ENCODE measurements at regions not wholly inside any gene's neighbourhood (a gene's known extent, or its start where the extent isn't known, plus 50 kb on each side); places are given as distances from the start of the nearest gene placed in this dataset.

DNA sequence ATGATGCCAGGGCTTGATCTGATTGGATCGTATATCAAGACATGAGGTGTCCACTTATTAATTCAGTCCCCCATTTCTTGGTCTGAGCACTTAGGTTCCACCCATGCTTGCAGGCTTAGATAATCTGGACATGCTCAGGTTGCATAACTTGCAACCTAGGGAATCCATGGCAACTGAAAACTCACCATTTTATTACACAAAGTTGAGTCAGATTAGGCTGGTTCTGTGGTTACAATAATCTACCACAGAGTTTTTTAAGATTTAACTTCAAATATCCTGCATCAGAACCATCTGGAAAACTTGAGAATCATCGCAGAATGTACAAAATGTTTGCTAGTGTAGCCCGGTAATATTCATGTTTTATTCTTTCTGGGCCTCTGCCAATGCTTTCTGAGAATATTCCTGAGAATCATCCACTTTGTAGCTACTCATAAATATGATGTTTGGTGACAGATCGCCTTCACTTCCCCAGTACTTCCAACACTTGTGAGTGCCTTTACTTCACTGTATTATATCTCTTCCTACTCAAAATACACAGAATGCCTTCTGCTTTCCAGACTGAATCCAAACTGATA, 707.2 kb upstream of the ADAMTS5 start:
- no peak for DNase-seq

DNA sequence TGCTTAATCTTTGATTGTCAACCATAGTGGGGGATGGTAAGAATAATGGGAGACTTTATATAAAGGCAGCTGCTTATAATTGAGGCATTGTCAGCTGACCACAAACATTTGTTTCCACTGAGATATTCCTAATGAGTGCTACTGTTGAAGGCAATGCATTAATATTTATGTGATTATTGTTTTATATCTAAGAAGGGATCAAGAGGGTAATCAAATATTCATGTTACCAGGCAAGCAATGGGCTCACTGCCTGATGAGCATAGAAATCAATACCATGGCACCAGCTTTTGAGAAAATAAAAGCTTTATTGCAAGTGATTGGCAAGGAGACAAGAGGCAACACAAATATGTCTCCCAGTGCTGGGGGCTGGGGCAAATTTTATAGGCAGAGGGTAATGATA, 706.7 kb upstream of the ADAMTS5 start:
- no peak for DNase-seq

DNA sequence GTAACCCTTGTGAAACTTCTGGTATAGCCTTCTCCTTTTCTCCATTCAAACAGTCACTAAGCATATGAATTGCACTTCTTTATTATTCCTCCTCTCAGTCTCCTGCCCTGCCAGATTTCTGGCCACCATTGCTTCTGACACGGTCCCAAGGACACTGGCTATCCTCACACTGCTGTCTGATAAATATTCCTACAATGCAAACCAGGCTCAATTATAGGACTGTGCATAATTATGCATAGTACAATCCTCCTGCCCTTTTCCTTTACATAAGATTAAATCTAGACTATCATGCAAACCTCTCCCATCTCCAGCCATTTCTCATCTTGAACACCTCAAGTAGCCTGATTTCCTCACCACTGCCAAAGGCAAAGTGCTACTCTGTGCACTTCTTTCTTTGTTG, 704.3 kb upstream of the ADAMTS5 start:
- no peak for DNase-seq

DNA sequence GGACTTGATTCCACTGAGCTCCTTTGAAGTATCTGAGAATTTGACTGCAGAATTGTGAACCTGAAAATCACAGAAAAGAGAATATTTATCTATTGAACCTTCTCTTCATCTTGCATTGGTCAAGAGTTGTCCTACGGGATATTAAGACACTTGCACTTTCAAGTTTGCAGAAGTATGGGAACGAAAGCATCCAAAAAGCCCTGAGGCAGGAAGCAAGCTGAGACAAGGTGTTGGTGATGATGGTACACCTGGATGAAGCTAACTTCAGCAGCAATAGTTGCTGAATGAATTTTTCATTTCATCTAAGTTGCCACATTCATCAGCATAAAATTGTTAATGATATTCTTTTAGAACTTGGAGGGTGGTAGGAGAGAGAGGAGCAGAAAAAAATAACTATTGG, 686.6 kb upstream of the ADAMTS5 start:
- DNase-seq: no peak

DNA sequence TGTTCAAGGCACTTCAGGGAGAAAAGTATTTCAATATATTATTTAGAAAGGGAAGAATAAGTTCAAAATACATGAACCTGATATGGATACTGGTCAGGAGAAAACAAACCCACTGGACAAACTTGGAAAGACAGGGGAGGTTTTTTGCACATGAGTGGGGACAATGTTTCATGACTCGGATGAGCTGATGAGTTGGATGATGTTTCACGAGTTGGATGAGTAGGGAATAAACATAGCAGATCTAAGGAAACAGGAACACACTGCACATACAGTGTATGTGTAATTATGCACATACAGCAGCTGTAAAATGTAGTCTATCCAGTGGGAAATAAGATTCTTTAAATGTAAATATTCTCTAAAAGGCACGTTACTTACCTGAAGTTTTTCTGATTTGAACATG, 682.9 kb upstream of the ADAMTS5 start:
- no peak for DNase-seq

DNA sequence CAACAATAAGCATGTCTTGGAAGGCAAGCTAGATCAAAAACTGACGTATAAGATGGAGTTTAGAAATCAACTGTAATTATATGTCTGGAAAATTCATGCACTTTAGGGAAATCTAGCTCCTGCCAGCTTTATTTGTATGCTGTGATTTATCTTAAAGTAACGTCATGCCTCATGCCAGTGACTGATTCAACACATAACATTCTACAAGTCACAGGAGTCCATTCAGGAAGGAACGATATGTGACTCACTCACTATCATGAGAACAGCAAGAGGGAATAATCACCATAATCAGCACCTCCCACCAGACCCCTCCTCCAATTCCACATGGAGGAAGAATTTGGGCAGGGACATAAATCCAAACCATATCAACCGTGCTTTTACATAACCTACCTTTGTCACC, 682.4 kb upstream of the ADAMTS5 start:
- DNase-seq: no peak

DNA sequence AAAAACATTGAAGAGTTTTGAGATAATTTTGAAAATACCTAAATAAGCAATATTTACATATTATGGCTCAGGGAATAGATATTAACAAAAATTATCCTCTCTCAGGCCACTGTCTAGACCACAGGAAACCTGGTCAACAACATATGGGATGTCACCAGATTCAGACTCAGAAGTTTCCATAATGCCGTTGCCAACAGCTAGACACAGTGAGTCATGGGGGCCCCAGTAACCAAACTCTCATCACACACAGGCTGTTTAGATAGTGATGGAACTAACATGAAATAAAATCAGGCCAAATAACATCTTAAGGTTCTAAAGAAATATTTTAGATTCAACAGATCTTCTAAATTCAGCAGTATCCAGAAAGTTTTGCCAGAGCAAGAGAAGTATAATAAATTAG, 681.7 kb upstream of the ADAMTS5 start:
- no peak for DNase-seq

DNA sequence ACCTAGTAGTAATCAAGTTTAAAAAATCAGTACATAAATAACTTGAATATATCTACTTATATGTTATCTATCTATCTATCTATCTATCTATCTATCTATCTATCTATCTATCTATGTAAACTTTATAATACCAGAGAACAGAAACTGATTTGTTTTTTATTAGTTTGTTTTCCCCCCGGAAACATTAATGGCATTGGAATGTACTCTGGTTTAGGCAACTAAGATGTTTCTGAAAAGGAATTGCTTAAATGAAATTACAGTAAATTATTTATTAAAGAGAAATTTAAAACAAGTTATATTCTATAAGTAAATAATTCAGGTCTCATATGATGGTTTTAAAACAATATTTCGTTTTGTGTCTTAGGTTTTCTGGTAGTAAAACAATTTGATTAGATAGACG, 681.0 kb upstream of the ADAMTS5 start:
- no peak for DNase-seq

DNA sequence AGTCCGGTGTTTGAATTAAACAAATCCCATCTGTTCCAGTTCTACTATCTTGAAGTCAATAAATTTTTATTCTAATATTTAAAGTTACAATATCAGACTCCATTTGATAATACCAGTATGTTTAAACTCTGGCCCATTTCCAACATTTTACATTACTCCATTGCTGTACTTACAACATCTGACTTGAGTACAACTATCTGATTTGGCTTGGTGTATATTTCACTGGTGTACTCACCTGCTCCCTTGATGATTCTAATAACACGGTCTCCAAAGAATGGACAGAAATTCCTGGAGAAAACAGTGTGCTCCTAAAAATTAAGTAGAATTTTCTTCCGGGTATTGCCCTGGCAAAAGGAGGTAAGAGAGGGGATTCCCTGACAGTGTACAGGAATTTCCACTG, 680.5 kb upstream of the ADAMTS5 start:
- DNase-seq: no peak

DNA sequence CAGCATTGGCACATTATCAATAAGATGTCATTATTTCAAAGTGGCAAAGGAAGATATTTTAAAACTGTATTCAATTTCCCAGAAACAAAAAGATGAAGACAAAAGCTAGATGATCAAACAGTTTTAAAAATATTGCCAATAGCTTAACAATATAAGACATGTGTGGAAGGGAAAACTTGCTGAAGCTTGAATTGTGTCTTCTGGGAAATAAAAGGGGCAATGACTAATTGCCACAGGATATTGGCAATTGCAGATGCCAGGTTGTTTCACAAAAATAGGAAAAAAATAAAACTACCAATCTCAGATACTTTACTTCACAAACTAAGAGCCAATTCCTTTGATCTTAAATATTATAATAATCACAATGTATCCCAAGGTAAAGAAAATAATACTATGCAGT, 679.8 kb upstream of the ADAMTS5 start:
- no peak for DNase-seq

DNA sequence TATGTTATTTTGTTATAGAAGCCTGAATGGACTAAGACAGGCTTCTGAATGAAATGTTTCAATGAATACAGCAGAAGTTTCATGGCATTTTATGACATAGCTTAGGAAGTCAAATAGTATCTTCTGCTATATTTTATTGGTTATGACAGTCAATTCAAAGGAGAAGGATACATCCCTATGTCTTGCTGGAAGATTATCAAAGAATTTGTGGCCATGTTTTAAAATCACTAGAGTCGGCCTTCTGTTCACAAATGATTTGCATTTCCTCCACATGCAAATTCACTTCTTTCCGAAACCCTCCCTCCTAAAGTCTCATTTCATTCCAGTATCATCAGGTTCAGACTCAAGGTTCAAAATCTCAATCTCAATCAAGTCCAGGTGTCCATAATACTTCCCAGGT, 679.2 kb upstream of the ADAMTS5 start:
- DNase-seq: no peak

DNA sequence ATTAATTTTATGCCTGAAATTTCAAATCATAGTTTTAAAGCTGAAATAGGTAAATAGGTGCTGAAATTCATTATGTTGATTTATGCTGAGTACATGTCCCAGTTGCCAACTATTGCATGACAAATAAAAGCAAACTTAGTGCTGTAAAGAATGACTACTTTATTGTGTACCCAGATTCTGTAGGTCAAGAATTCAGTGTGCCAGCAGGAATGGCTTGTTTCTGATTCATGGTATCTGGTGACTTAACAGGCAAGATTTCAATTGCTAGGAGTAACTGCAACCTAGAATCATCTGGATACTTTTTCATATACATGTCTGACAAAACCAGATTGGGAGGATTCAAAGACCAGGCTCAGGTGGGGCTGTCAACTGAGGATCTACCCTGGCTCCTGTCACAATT, 678.4 kb upstream of the ADAMTS5 start:
- no peak for DNase-seq

DNA sequence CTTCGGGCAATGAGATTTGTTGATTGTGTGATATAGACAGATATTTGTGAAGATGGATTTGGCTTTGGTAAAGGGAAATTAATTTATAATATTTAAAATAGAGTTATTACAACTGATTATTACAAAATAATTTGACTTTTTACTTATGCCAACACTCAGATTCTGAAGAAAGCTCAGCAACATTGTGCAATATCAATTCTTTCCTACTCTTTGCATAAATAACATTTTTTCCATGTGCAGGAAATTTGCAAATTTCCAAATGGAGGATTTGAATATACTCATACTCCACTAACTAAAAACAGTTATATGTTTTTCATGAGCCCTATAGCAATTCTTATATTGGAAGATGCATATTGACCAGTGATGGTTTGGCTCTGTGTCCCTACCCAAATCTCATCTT, 676.4 kb upstream of the ADAMTS5 start:
- no peak for DNase-seq

DNA sequence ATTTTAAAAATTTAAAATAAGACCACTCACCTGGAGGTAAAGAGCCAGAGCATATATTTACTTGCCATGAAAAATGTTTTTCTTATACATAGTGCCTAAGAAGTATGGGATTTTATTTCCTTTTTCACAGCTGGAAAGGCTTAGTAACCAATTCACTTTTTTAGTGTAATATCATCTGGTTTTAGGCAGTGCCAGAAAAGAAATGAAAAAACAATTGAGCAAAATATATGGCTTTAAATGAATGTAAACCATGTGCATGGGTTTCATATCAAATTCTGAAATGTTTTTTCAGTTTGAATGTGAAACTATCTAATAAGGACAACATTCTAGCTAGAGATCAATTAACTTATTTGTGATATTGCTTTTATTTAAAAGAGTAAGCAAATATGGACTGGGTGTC, 672.4 kb upstream of the ADAMTS5 start:
- DNase-seq: no peak

DNA sequence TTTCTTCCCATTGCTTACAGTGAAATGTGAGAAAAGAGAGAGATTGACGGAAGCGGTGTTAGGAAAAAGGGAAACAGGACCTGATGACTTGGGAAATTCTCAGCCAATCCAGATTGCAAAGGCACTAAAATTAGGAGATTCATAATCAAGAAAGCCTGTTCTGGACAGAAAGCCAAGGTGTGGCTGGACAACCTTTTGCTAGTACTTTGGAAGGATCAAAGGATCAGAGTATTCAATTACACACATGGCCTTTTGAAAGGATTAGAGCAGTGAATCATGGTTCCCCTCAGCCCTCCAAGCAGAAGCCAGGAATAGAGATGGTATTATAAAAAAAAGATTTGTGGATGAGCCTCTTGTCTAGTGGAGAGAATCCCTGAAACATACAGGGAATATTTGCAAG, 669.8 kb upstream of the ADAMTS5 start:
- no peak for DNase-seq

DNA sequence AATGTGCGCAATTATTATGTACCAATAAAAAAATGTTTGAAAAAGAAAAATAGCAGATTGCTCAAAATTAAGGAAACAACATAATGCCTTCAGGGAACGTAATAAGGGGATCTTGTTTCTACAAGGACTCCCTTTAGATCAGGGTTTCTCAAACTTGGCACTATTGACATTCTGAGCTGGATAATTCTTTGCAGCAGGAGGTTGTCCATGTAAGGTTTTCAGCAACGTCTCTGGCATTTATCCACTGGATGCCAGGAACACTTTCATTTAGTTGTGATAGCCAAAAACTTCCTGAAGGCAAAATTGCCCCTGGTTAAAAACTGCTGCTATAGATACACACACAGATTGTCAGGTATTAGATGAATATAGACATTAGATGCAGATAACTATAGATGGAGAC, 666.7 kb upstream of the ADAMTS5 start:
- DNase-seq: no peak

DNA sequence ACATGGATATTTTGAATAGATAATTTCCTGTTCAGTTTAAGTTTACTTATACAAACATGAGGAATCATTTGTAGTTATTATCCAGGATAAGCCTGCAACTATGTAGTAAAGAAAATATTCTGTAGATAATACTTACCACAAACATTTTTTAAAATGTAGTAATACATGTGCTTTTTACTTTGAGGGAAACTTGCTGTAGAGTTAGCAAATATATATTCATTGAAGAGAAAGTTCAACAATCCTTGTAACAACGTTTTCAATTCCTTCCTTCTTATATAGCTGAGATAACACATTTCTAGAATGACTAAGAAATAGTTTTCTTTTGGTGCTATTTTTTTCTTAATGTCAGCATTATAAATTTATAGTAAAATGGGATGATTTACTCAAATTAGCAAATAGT, 664.6 kb upstream of the ADAMTS5 start:
- no peak for DNase-seq

DNA sequence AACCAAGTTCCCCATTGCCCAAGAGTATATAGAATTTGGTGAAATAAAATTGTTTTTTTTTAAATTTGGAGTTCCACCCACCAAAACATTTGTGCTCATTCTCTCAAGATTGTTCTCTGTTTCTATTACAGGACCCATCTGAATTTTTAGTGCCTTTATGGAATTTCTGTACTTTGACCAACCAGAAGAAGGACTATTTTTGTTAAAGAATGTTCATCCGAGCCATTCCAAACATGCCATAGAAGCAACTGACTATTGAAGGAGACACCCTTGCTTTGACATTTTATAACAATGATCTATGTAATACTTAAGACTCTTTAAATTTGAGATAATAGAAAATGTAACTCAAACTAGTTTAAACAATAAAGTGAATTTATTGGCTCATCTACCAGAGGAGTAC, 655.7 kb upstream of the ADAMTS5 start:
- no peak for DNase-seq

DNA sequence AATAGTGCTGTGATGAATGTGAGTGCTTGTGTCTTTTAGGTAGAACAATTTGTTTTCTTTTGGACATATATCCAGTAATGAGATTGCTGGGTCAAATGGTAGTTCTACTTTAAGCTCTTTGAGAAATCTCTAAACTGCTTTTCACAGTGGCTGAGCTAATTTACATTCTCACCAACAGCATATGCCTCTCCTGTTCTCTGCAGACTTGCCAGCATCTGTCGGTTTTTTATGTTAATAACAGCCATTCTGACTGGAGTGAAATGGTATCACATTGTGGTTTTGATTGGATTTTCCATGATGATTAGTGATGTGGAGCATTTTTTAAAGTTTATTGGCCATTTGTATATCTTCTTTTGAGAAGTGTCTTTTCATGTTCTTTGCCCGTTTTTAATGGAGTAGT, 647.3 kb upstream of the ADAMTS5 start:
- DNase-seq: no peak

DNA sequence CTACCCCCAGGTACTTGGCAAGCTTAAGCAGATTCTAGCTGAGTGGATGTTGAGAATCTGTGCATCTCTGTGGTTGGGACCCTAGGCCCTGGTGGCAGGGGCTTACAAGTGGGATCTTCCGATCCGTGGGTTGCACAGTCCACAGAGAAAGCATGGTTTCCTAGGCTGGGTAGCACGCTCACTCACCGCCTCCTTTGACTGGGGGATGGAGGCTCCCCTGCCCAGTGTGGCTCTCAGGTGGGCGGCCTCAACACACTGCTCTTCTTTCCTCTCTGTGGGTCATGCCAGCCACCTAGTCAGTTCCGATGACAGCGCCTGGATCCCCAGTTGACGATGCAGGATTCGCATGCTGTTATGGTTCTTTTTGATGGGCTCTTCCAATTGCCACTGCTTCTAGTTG, 639.5 kb upstream of the ADAMTS5 start:
- no peak for DNase-seq

DNA sequence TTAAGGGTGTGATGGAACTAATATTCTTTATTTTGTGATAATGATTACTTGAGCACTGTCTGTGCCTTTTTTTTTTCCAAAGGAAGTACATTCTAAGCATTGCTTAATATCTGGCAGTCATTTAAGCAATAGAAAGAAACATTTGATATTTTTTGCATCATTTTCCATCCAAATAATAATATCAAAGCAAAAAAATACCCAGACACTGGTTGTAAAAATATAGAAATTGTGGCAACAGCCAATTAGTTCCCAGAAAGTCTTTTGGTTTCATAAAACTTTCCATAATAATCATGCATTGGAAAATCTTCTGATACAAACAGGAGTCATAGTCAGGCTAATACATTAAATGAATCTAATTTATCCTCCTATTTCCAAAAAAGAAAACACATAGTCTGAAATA, 629.3 kb upstream of the ADAMTS5 start:
- DNase-seq: no peak

DNA sequence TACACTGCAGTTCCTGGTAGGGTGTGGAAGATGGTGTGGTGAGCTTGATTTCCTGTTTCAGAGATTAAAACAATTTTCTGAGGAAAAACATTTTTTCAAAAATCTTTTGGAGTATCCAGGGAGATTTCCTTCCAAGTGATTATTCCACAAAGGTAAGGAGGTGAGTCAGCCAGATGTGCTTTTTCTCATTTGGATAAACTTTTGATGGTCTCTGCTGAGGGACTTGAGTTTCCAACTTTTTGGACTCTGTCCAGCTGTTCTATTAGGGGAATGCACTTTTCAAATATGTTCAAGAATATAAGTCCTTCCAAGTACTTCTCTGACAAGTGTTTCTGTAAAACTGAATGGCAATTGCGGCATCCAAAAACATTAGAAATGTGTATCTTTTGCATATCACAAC, 628.8 kb upstream of the ADAMTS5 start:
- DNase-seq: no peak

DNA sequence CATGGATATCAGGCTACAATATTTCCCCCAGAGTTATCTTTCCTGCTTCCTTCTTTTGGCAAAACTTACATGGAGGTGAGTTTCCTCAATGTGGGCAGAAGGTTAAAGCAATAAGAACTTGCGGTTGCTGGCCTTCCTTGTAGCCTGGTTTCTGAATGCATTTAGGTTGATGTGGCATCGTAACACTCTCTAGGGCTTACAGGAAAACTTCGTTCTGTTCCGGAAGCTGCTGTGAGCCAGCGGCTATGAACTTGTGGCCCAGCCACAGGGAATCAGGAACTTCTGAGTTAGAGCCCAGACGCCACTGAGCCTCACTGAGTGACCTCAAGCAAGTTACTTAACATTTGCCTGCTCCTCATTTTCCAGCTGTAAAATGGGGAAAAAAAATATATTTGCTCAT, 623.4 kb upstream of the ADAMTS5 start:
- no peak for DNase-seq

DNA sequence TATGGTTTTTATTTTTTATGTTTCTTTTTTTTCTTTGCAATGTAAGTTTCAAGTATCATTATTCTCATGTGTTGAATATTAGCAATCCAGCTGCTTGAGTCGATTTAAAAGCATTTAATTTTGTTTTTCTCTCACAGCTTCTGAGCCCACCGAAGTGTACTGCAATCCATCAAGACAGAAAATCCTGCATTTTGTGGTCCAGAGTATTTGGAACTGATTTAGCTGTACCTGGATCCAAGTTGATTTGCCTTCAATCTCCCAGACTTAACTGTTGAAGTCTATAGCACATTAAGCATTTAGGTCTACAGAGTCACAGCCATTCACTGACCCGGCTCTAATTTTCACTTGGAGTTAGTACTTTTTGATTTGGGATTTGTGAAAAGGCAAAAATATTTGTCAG, 622.9 kb upstream of the ADAMTS5 start:
- DNase-seq: no peak

DNA sequence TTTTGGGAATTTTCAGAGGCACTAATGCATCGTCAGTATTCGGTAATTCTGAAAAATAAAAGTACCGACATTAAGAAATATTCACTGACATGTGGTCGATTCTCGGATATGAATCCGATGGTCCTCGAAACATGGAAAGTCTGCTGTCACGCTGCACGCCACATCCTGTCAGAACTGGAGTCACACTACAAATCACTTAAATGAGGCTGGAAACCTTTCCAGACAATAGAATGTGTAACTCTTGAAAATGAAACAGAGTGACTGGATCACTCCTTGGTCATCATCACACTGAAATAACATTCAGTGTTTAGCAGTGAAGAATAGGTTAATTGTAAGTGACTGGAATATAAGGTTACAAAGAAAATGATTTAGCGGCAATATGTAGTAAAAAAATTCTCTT, 620.1 kb upstream of the ADAMTS5 start:
- no peak for DNase-seq

DNA sequence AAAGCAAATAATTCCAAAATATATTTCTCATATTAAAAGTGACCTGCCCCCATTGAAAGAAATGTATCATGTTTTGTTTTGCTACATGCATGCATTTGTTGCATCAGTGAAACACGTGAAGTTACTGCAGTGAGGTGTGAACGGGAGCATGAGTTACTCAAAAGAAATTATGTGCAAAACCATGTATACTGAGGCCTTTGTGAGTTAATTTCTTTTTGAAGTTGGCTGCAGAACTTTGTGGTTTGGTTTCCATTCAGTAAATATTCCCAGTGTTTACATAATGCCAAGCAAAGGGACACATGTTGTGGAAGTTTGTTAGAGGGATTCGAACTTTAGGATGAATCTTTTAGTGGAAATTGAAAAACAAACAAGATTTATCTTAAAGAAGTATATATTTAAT, 619.4 kb upstream of the ADAMTS5 start:
- no peak for DNase-seq

All from stimulated activated CD8-positive, alpha-beta memory T cell treated with anti-CD3 and anti-CD28 coated beads, Interleukin-4, amount 100 ng/mL, for 48 hours (primary cell).